GOT3 (cell line): ENCODE measurements at regions not wholly inside any gene's neighbourhood (a gene's known extent, or its start where the extent isn't known, plus 50 kb on each side); places are given as distances from the start of the nearest gene placed in this dataset.
"Not testable (repeated sequence)": the region's sequence is repeated elsewhere in the genome, so short reads cannot be mapped to it uniquely, and the experiment has no call there.

Source experiments
- DNase-seq: peaks from one replicate; lab custom pipeline; 2025; ENCODE audit warnings: mixed read lengths; lab: John Stamatoyannopoulos, UW

DNA sequence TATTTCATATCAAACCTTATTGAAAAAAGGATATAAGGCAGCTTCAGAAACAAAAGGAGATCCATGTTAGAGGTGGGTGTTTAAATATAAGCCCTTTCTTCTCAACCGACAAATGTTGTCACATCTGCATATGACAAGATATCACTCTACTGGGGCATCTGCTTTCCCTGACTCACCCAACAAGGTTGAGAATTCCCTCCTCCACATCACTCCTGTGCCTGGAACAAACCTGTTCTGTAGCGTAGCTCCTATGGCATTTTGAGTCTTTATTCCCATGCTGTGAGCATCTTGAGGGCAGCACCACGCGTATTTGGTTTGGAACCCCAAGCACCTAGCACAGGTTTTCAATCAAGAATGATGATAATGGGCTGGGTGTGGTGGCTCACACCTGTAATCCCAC, 59.4 kb upstream of the ZFHX3 start:
- DNase-seq = no peak

- DNase-seq = no peak
Observed at GRCh38 chr16:73106329-73107034, 58.6 kb upstream of the ZFHX3 start.

DNA sequence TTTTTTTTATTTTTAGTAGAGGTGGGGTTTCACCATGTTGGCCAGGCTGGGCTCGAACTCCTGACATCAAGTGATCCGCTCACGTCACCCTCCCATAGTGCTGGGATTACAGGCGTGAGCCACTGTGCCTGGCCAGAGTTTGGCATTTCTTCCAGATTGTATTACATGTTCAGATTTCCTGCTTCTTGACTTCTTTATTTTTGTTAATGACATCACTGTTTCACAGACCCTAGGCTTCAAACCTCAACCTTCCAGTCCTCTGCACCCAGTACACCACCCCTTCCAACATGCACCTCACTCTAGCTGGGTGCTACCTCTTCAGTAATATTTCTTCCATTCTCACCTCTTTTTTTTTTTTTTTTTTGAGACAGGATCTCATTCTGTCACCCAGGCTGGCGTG, 53.6 kb upstream of the ZFHX3 start:
- no peak for DNase-seq

GRCh38 chr16:73099601-73100000, 51.7 kb upstream of the ZFHX3 start:
- not testable (repeated sequence) for DNase-seq
